ENCODE measurements at regions not wholly inside any gene's neighbourhood (a gene's known extent, or its start where the extent isn't known, plus 50 kb on each side); places are given as distances from the start of the nearest gene placed in this dataset.
"Not testable (repeated sequence)": the region's sequence is repeated elsewhere in the genome, so short reads cannot be mapped to it uniquely, and the experiment has no call there.

DNA sequence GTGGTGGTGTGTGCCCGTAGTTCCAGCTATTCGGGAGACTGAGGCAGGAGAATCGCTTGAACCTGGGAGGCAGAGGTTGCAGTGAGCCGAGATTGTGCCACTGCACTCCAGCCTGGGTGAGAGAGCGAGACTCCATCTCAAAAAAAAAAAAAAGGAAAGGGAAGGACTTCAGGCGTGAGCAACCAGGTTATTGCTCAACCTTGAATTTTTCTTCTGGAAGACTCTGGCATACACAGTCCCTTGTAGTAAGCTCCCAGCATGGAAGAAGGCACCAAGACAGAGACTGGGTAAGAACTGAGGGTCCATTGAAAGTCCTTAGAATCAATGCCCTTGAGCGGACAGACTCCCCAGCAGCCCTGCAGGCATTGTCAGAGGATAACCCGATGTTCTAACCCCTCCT lies 75.0 kb downstream of the C9orf50 start:
- not testable (repeated sequence) for DNase-seq

DNA sequence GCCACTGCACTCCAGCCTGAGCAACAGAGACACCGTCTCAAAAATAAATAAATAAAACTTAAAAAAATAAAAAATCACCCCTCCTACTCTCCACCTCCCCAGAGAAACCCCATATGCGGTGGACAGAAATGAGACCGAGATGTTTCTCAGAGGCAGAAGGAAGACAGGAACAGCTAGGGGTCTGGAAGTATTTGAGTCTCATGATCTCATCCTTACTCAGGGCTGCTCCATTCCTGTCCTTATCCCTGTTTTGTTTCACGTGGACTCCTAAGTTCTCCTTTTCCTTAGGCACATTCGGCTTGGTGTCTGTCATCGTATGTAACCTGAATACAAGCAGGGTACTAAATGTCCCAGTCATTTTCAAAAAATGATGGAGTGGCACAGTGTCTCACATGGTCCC lies 76.1 kb downstream of the C9orf50 start:
- no peak for DNase-seq

DNA sequence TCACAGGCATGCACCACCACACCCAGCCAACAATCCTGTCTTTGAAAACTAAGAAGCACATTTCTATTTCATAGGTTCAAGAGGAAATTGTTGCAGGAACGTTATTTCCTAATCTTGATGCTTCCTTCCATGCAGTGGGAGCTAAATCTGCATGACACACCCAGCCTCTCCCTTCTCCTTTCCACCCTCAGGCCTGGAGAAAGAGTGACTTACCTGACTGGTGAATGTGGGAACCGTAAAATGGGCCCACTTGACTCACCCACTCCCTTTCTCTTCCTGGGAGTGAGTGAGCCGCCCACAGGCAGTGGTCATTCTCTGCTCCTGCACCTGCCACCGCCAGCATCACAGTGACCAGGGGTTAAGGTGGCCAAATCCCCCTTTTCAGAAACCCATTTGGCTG lies 78.2 kb downstream of the C9orf50 start:
- DNase-seq = no peak

DNA sequence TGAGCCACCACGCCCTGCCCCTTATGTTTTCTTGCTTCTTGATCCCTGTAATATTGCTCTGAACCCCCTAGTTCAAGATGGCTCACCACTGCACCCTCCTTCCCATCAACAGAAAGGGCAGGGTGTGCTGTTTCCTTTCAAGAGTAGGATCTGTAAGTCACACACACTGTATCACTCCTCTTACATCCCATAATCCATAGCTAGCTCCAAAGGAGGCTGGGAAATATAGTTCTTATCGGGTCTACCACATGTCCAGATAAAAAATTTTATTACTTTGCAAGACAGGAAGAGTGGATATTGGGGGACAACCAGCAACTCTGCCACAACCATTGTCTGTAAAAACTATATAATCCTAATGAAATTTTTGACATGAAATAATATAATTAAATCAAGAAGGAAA lies 79.6 kb downstream of the C9orf50 start:
- no peak for DNase-seq

DNA sequence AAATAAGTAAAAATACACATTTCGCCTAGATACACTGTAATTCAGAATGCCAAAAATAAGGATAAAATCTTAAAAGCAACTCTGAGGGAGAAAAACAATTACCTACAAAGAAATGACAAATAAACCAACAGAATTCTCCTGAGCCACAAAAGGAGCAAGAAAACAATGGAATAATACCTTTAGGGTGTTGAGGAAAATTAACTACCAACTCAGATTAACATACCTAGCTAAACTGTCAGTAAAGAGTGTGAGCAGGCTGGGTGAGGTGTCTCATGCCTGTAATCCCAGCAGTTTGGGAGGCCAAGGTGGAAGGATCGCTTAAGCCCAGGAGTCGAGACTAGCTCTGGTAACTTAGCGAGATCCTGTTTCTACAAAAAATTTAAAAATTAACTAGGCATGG lies 81.5 kb downstream of the C9orf50 start:
- DNase-seq = no peak

DNA sequence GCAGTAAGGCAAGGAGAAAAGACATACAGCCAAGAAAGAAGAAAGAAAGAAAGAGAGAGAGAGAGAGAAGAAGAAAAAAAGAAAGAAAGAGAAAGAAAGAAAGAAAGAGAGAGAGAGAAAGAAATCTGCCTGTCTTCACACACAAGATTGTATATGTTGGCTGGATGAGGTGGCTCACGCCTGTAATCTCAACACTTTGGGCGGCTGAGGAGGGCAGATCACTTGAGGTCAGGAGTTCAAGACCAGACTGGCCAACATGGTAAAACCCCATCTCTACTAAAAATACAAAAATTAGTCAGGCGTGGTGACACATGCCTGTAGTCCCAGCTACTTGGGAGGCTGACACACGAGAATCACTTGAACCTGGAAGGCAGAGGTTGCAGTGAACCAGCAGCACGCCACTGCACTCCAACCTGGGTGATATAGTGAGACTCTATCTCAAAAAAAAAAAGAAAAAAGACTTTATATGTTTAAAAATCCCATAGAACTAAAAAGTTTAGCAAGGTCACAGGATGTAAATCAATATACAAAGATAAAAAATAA lies 89.0 kb downstream of the C9orf50 start:
- DNase-seq = not testable (repeated sequence)

DNA sequence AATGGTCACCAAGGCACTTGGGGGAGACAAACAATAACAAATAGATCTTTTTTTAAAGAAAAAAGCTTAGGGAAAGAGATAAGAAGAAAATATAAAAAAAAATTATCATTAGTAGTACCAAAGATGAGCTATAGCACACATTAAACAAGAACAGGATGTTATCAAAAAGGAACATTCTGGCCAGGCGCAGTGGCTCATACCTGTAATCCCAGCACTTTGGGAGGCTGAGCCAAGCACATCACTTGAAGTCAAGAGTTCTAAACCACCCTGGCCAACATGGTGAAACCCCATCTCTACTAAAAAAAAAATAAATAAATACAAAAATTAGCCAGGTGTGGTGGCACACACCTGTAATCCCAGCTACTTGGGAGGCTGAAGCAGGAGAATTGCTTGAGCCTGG lies 92.9 kb downstream of the C9orf50 start:
- not testable (repeated sequence) for DNase-seq

DNA sequence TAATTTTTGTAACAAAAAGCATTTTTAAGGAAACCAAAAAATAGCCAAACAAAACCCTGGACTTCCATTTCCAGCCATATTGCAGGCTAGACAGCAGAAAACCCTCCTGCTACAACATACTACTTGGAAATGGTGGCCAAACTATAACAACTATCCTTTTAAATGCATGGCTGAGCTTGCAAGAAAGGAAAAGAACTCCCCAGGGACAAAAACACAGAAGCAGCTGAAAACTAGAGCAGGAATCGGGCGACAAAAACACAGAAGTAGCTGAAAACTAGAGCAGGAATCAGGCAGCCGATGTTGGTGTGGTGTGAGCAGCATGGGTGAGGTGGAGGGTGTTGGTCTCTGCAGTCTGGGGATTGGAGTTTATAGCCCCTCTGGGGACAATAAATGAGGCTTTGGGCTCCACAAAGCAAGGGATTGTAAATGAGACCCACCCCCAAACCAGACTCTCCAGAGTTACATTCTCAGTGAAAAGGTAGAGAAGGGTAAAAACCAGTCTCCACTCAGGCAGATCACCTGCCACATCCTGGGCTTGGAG lies 95.2 kb downstream of the C9orf50 start:
- DNase-seq = no peak

DNA sequence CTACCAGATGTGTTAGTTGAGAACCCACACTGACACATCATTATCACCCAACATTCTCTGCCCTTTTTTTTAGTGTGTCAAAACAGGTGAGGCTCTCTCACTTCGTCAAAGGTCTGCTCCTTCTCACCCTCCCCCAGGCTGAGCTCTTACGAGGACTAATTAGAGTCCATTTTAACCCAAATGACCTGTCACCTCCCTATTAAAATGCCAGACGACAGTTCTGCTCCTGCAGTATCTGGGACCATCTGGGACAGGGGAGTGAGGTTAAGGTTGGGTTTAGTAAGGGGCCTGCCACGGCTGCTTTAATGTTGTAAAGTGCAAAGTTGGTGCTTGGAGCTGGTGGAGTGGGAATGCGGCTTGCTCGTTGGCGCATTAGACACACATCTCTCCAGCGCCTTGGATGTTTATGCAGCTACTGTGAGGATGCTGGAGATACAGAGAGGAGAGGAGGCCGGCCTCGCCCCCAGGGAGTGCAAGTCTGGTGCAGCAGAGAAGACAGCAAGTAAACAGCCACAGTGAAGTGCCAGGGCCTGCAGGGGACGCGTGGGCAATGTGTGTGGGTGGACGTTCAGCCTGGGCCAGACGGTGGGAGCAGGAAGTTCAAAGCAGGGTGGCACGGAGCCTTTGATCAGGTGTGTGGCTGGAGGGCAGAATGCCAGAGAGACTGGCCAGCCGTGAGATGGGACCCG lies 96.2 kb downstream of the C9orf50 start:
- no peak for DNase-seq

DNA sequence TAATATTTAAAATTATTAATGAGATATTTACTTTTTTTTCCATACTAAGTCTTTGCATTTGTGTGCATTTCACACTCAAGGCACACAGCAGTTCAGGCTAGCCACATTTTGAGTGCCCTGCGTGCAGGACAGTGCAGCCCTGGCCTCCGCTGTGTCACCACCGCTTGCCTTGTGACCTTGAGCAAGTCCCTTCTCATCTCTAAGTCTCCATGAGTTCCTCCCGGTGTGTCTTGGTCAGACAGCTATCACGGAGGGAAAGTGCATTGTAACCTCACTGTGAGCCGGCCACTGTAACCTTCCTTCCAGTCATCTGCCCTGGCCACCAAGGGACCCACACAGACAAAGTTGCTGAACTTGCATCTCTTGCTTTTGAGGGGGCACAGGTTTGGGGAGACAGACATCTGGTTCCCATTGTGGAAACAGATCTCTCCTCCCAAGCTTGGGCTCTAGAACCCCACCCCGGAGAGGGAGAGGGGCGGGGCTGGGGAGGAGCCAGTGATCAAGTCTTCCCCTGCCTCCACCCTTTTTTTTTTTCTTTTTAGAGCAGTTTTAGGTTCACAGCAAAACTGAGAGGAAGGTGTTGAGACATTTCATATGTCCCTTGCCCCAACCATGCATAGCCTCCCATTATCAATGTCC lies 96.8 kb downstream of the C9orf50 start:
- DNase-seq = no peak

DNA sequence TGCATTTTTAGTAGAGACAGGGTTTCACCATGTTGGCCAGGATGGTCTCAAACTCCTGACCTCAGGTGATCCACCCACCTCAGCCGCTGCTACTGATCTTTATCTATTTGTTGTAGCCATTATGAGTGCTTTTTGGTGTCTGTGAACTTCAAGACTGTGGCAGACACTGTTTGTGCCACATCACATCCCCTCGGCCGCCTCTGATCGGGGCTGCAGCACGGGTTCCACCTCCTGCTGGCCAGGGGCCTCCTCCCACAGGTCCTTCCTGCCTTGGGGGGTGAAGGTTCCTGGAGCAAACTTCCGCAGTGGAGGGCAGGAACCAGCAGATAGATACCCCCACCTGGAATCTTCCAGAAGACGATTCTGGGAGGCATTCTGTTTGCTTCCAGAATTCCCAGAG lies 98.5 kb downstream of the C9orf50 start:
- DNase-seq = no peak

DNA sequence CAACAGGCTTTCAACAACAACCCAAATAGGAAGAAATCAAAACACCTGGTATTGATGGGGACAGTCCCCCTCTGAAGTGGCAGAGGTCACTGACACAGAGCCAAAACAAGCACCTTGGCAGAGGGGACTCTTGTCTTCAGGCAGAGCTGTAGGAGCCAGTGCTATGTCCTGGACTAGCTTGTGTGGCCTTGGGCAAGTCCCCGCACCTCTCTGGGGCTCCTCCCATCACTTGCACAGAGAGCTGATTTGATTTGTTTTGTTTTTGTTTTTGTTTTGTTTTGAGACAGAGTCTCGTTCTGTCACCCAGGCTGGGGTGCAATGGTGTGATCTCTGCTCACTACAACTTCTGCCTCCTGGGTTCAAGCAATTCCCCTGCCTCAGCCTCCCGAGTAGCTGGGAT lies 100.8 kb downstream of the C9orf50 start:
- no peak for DNase-seq

DNA sequence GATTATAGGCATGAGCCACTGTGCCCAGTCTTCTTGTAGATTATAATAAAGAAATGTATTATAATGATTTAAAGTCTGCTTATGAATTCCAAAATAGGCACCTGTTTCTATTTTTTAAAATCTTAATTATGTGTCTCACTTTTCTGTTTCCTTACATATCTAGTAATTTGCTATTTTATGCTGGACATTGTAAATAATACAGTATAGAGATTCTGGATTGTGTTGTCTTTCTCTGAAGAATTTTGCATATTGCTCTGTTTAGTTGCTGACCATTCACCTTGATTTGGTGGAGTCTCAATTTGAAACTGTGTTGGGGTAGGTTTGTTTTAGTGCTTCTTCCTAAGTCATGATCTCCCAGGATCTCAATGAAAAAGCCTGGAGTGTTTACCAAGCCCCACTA lies 102.8 kb downstream of the C9orf50 start:
- no peak for DNase-seq

DNA sequence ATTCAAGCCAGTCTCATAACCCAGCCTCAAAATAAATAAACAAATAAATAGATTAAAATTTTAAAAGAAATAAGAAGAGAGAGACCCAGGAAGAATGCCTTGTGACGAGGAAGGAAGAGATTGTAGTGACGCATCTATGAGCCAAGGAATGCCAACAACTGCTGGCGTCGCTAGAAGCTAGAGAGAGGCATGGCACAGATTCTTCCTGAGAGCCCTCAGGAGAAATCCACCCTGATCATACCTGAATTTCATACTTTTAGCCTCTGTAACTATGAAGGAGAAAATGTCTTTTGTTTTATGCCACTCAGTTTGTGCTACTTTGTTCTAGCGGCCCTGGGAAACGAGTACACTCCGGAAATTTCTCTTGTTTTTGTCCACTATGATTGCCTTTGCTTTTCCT lies 103.9 kb downstream of the C9orf50 start:
- no peak for DNase-seq

DNA sequence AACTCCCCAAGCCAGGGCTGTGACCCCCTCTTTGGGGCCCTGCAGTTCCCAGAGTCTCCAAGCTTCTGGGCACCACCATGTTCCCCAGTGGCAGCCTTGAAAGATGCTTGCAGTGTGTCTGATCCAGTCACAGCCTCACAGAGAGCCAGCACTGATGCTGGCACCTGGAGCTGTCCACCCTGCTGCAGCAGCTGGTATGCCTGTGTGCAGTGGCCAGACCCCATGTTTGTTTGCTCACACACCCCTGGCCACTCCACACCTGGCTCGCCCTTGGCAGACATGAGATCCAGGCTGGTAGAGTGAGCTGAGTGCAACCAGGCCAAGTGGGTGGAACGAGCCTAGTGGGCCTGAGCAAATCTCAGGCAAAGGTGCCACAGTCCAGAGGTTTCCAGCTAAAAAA lies 106.0 kb downstream of the C9orf50 start:
- DNase-seq = no peak

DNA sequence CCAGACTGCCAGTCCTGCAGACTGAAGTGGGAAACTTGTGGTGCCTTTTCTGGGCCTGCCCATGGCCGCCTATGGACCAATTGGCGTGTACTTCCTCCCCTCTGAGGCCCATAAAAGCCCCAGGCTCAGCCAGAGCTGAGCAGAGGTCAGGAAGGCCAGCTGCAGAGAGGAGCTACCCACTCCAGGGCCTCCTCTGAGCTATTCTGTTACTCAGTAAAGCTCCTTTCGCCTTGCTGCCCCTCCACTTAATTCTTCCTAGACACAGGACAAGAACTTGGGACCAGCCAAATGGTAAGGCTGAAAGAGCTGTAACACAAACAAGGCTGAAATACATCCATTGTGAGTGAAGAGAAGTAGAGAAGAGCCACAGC lies 106.4 kb downstream of the C9orf50 start:
- DNase-seq = no peak

DNA sequence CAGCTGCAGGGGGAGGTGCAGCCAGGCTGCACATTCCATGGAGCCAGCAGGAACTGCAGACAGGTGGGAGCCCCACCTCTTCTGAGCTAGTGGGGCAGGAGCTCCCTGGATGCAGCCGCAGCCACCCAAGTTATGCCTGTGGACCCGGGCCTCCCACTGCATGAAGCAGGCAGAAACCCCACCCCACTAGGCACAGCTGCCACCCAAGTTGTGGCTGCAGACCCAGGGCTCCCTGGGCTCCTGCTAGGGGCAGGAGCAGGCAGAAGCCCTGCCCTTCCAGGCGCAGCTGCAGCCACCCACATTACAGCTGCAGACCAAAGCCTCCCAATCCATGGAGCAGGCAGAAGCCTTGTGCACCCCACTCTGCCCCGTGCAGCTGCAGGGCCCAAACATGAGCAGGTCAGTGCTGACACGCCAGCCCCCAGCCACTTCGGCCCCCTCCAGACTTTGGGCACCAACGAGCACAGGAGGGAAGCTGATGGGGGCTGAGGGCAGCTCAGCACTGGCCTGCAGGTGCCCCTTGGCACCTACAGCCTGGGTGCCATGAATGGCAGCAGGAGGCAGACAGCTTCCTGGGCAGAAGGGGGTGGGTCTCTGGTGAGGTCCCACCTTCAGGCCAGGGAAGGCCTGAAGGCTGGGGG lies 106.9 kb downstream of the C9orf50 start:
- DNase-seq = no peak

DNA sequence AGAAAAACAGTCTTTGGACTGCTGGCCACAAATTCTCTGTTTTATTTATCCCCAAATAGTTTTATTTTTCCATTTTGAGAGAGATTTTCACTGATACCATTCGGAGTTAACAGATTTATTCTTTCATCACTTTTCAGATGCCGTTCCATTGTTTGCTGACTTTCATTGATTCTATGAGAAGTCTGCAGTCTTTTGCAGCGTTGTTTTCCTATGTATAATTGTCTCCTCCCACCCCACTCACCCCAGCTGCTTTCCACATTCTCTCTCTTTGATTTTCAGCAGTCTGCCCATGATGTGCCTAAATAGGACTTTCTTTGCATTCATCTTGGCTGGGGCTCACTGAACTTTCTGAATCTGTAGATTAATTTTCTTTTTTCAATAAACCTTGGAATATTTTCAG lies 107.6 kb downstream of the C9orf50 start:
- DNase-seq = no peak

DNA sequence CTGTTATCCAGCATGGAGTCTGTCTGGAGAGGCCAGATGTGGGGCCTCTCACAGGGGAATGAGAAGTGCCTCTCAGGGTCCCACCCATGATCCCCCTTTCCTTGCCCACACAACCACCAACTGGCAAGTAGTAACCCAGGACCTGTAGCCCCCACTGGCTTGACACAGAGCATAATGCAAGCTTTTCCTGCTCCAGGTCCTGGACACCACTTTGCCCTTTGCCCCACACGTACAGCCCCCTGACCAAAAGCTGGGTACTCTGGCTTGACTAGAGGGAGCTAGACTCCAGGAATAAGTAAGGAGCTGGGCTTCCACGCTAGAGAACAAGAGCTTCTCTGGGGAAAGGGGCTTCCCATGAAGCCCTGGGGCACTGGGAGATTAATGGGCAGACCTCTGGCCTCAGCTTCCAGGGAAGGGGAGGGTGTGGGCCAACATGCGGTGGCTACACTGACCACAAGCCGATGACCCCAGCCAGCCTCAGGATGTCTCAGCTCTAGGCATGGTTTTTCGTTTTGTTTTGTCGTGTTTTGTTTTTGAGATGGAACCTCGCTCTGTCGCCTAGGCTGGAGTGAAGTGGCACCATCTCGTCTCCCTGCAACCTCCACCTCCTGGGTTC lies 109.5 kb downstream of the C9orf50 start:
- DNase-seq = no peak

DNA sequence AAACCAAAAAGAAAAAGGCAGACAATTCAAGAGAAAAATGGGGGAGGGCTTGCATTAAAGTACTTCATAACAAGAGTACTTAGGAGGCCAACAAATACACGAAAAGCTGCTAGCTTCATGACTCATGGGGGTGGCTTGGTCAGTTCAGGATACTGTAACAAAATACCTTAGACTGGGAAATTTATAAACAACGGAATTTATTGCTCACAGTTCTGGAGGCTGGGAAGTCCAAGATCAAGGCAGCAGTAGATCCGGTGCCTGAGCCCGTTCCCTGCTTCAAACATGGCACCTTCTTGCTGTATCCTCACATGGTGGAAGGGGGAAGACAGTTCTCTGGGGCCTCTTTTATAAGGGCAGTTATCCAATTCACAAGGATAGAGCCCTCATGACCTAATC lies 111.4 kb downstream of the C9orf50 start:
- no peak for DNase-seq

DNA sequence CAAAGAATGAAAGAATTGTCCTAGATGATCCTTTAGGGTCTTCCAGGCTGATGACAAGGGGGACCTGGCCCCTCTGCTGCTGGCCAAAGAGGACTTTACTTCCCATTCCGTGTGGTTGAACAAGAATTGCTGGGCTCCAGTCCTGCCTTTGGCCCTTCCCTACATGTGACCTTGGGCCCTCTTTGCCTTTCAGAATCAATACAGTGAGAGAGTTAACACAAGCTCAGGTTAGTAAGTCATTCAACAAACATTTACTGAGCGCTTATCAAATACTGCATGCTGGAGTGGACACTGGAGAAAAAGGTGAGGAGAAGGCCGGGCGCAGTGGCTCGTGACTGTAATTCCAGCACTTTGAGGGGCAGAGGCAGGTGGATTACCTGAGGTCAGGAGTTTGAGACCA lies 113.1 kb downstream of the C9orf50 start:
- DNase-seq = no peak

DNA sequence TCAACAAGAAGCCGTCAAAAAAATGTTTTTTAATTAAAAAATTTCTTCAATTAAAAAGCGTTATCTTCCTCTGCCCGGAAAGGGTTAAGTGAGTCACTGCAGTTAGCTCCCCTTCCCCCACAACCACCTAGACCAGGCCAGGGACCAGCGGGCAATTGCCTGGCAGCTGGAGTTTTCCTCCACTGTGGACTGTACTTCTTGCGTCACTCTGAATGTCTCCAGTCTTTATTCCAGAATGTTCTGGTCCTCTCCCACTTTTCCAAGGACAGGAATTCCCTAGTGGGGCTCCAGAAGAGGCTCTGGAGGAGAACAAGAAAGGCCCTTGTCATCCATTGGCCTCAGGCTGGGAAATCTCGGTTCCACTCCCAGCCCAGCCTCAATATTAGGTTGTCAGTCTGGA lies 114.0 kb downstream of the C9orf50 start:
- no peak for DNase-seq

DNA sequence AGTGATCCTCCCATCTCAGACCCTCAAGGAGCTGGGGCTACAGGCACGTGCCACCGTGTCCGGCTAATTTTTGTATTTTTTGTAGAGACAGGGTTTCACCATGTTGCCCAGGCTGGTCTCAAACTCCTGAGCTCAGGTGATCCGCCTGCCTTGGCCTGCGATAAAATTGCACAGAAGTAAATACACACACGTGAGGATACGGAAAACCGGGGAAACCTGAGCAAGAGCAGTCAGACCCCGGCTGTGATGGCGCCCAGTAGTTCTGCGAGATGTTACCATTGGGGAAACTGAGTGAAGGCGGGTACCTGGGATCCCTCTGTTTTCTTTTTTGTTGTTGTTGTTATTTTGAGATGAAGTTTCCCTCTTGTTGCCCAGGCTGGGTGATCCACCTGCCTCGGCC lies 114.9 kb downstream of the C9orf50 start:
- DNase-seq = no peak
